WTC11 (cell line): ENCODE measurements at regions not wholly inside any gene's neighbourhood (a gene's known extent, or its start where the extent isn't known, plus 50 kb on each side); places are given as distances from the start of the nearest gene placed in this dataset.

ENCODE experiments used
- ATAC-seq: fragments of 200-7000 bp; cut with Tn5 transposase; 2 replicates; pipeline ENCODE4 v1.10.0; 2021; ENCODE audit warnings: mild to moderate bottlenecking, moderate library complexity
- CTCF ChIA-PET: fragments of 300-600 bp; sonication (Branson Sonifier 250); formaldehyde crosslinking; loops from one replicate; lab custom pipeline; 2021; ENCODE audit warnings: antibody characterized with exemption; lab: Charles Lee
- POLR2A ChIA-PET: fragments of 350-600 bp; sonication (Branson Sonifier 250); formaldehyde crosslinking; loops from one replicate; lab custom pipeline; 2021; ENCODE audit warnings: antibody characterized with exemption; lab: Charles Lee
- DNase-seq: peaks from one replicate; pipeline ENCODE4 v3.0.0; 2021; ENCODE audit warnings: low spot score
- H3K27ac Mint-ChIP-seq: 2 replicates; pipeline ENCODE4 v1.8.0; 2021; ENCODE audit warnings: mixed read lengths
- H3K27me3 Mint-ChIP-seq: 2 replicates; pipeline ENCODE4 v1.8.0; 2021; ENCODE audit warnings: low read depth, mild to moderate bottlenecking, moderate library complexity, mixed read lengths
- H3K36me3 Mint-ChIP-seq: 2 replicates; pipeline ENCODE4 v1.8.0; 2021; ENCODE audit warnings: mixed read lengths
- H3K4me1 Mint-ChIP-seq: 2 replicates; pipeline ENCODE4 v1.8.0; 2022; ENCODE audit warnings: mixed read lengths
- H3K4me3 Mint-ChIP-seq: 2 replicates; pipeline ENCODE4 v1.8.0; 2021; ENCODE audit warnings: mild to moderate bottlenecking, moderate library complexity, mixed read lengths
- H3K9me3 Mint-ChIP-seq: 2 replicates; pipeline ENCODE4 v1.8.0; 2021; ENCODE audit warnings: mixed read lengths
- ATF1 ChIP-seq: sonication (generic); formaldehyde crosslinking; IDR thresholded peaks from 2 replicates; pipeline ENCODE4 v1.8.1; 2023; ENCODE audit warnings: mild to moderate bottlenecking, moderate library complexity, missing genetic modification reagents
- CREB1 ChIP-seq: sonication (generic); formaldehyde crosslinking; IDR thresholded peaks from 2 replicates; pipeline ENCODE4 v1.8.0; 2023; ENCODE audit warnings: mild to moderate bottlenecking, missing genetic modification reagents
- CREM ChIP-seq: sonication (generic); formaldehyde crosslinking; IDR thresholded peaks from 2 replicates; pipeline ENCODE4 v1.8.1; 2022; ENCODE audit warnings: mild to moderate bottlenecking, missing genetic modification reagents, moderate library complexity
- ESRRA ChIP-seq: sonication (generic); formaldehyde crosslinking; IDR thresholded peaks from 2 replicates; pipeline ENCODE4 v1.8.1; 2022; ENCODE audit warnings: mild to moderate bottlenecking, missing genetic modification reagents, borderline replicate concordance
- FOXJ3 ChIP-seq: sonication (generic); formaldehyde crosslinking; IDR thresholded peaks from 2 replicates; pipeline ENCODE4 v1.9.0; 2021; ENCODE audit warnings: missing genetic modification reagents, mild to moderate bottlenecking, borderline replicate concordance
- FOXP1 ChIP-seq: sonication (generic); formaldehyde crosslinking; IDR thresholded peaks from 2 replicates; pipeline ENCODE4 v1.8.0; 2022; ENCODE audit warnings: missing genetic modification reagents, mild to moderate bottlenecking, moderate library complexity, borderline replicate concordance
- KAT7 ChIP-seq: sonication (generic); formaldehyde crosslinking; IDR thresholded peaks from 2 replicates; pipeline ENCODE4 v1.8.1; 2023; ENCODE audit warnings: missing genetic modification reagents, mild to moderate bottlenecking, borderline replicate concordance
- NFATC4 ChIP-seq: fragments of 250-450 bp; sonication (Bioruptor Pico); IDR thresholded peaks from 2 replicates; pipeline ENCODE4 v1.9.0; 2021; ENCODE audit warnings: mild to moderate bottlenecking
- NFYB ChIP-seq: sonication (generic); formaldehyde crosslinking; conservative IDR thresholded peaks from 2 replicates; pipeline ENCODE4 v1.8.0; 2022; ENCODE audit warnings: low read depth, missing genetic modification reagents
- SMAD3 ChIP-seq: sonication (generic); formaldehyde crosslinking; IDR thresholded peaks from 2 replicates; pipeline ENCODE4 v1.8.0; 2022; ENCODE audit warnings: missing genetic modification reagents, mild to moderate bottlenecking, borderline replicate concordance
- TEAD1 ChIP-seq: sonication (generic); formaldehyde crosslinking; IDR thresholded peaks from 2 replicates; pipeline ENCODE4 v1.8.0; 2022; ENCODE audit warnings: mild to moderate bottlenecking, missing genetic modification reagents
- ZBTB21 ChIP-seq: sonication (generic); formaldehyde crosslinking; IDR thresholded peaks from 2 replicates; pipeline ENCODE4 v1.8.1; 2023; ENCODE audit warnings: mild to moderate bottlenecking, missing genetic modification reagents, borderline replicate concordance
- TF ChIP-seq, protein P1 (sequence below): sonication (generic); formaldehyde crosslinking; IDR thresholded peaks from 2 replicates; pipeline ENCODE4 v1.8.1; 2023; ENCODE audit warnings: mild to moderate bottlenecking, missing genetic modification reagents, moderate library complexity
- TF ChIP-seq, protein P2 (sequence below): fragments of 250-450 bp; sonication (Bioruptor Pico); conservative IDR thresholded peaks from 2 replicates; pipeline ENCODE4 v1.9.0; 2021; ENCODE audit warnings: mild to moderate bottlenecking
- TF ChIP-seq, protein P3 (sequence below): sonication (generic); formaldehyde crosslinking; IDR thresholded peaks from 2 replicates; pipeline ENCODE4 v1.8.1; 2023; ENCODE audit warnings: mild to moderate bottlenecking, missing genetic modification reagents, borderline replicate concordance
- TF ChIP-seq, protein P4 (sequence below): fragments of 250-450 bp; sonication (Bioruptor Pico); IDR thresholded peaks from 2 replicates; pipeline ENCODE4 v1.9.0; 2021; ENCODE audit warnings: mild to moderate bottlenecking
- TF ChIP-seq, protein P5 (sequence below): sonication (generic); formaldehyde crosslinking; IDR thresholded peaks from 2 replicates; pipeline ENCODE4 v1.8.1; 2022; ENCODE audit warnings: missing genetic modification reagents, borderline replicate concordance
- TF ChIP-seq, protein P6 (sequence below): sonication (generic); formaldehyde crosslinking; IDR thresholded peaks from 2 replicates; pipeline ENCODE4 v1.8.1; 2022; ENCODE audit warnings: low read depth, mild to moderate bottlenecking, moderate library complexity, missing genetic modification reagents, borderline replicate concordance

DNA sequence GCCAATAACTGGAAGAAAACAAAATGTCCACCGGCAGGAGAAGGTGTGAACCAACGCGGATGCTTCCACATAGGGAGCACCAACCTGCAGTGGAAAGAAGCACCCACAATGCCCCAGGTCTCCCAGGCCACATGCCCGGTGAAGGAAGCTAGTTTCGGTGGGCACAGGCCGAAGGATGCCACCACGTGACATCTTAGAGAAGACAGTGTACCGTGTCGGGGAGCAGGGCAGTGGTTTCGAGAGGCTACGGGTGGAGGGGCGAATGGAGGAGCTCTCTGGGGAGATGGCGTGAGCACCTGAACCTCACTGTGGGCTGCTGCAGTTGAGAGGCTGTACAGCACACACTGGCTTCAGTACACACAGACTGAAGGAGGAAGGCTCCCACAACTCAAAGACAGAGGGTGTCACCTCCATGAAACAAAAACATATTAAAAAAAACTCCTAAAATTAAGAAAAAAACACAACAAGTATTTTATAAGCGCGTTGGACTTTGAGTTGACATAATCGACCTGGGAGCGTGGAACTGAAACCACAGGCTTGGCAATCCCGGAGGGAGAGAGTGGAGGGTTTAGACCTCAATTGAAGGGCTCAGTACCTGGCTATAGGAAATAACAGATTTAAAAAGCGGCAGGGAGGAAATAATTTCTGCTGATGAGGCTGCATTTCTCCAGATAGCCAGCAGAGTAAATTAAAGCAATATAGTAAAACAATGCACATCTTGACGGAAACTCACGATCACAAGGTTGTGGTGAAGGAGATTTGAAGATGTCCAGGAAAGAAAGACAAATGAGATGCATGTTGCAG is 160.1 kb downstream of the RTP5 start:
- H3K36me3 Mint-ChIP-seq: peaks cover 2% of the 10 kb centered on the region
- H3K27me3 Mint-ChIP-seq: peaks cover 71% of the 10 kb centered on the region
- POLR2A ChIA-PET: no interaction called here

DNA sequence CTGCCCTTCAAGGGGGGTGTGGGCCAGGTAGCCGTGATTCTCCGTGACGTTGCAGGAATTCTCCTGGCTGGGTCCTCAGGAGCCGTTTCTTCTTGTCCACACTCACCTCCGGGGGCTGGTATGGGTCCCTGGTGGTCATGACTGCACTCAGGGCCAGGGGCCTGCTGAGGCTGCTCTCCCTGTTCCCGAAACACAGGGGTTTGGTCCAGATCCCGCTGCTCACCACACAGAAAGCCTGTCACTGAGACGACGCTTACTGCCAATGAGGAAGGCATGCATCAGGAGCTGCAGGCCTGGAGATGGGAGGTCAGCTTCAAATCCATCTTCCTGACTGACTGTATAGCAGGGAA is 160.7 kb downstream of the RTP5 start:
- Mint-ChIP-seq H3K27ac (no peak overlapping the region), H3K4me1 (peaks cover 5% of the 10 kb centered on the region), H3K27me3 (peaks cover 70% of the 10 kb centered on the region), H3K9me3 (peaks cover 3% of the 10 kb centered on the region), H3K36me3 (no peaks in the 10 kb centered on the region), H3K4me3 (no peak overlapping the region)
- DNase-seq: no peak
- CTCF ChIA-PET: interaction anchor here (1.0 kb wide), 1 partner anchor 79 kb away, joined by 3 read pairs; no protein-coding TSS in a partner anchor
- ATAC-seq: no peak
- TF ChIP-seq TEAD1 (CRISPR knock-in tag) (no peak), ZBTB21 (no peak), NFATC4 (CRISPR knock-in tag) (no peak), SMAD3 (CRISPR knock-in tag) (no peak), ATF1 (CRISPR knock-in tag) (no peak), KAT7 (CRISPR knock-in tag) (no peak), FOXP1 (CRISPR knock-in tag) (no peak), CREM (CRISPR knock-in tag) (no peak), ESRRA (CRISPR knock-in tag) (no peak)
- TF ChIP-seq, protein P1, sequence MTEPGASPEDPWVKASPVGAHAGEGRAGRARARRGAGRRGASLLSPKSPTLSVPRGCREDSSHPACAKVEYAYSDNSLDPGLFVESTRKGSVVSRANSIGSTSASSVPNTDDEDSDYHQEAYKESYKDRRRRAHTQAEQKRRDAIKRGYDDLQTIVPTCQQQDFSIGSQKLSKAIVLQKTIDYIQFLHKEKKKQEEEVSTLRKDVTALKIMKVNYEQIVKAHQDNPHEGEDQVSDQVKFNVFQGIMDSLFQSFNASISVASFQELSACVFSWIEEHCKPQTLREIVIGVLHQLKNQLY (CRISPR knock-in tag): no peak
- TF ChIP-seq, protein P2, sequence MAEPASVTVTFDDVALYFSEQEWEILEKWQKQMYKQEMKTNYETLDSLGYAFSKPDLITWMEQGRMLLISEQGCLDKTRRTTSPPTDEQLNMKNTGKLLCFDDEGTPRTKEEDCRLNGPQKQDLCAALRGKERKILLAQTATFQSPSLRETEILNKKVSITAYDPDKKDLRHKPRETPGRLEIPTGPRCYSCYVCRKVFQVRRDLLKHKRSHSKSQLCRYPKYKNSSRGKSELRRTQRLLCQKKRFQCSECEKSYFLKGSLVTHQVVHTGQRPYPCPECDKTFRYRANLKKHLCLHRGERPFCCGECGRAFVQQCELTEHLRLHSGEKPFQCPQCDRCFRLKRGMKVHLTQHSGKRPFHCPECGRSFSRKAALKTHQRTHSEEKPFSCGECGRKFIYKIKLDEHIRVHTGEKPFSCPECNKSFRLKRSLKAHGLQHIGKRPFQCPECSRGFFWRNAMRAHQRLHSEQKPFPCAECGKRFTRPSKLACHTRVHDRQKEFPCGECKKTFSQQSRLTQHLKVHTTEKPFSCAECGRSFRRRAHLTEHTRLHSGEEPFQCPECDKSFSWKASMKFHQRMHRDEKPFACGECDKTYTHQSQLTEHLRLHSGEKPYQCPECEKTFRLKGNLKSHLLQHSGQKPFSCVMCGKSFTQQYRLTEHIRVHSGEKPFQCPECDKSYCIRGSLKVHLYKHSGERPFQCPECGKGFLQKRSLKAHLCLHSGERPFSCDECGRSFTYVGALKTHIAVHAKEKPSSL (CRISPR knock-in tag): no peak
- TF ChIP-seq, protein P3, sequence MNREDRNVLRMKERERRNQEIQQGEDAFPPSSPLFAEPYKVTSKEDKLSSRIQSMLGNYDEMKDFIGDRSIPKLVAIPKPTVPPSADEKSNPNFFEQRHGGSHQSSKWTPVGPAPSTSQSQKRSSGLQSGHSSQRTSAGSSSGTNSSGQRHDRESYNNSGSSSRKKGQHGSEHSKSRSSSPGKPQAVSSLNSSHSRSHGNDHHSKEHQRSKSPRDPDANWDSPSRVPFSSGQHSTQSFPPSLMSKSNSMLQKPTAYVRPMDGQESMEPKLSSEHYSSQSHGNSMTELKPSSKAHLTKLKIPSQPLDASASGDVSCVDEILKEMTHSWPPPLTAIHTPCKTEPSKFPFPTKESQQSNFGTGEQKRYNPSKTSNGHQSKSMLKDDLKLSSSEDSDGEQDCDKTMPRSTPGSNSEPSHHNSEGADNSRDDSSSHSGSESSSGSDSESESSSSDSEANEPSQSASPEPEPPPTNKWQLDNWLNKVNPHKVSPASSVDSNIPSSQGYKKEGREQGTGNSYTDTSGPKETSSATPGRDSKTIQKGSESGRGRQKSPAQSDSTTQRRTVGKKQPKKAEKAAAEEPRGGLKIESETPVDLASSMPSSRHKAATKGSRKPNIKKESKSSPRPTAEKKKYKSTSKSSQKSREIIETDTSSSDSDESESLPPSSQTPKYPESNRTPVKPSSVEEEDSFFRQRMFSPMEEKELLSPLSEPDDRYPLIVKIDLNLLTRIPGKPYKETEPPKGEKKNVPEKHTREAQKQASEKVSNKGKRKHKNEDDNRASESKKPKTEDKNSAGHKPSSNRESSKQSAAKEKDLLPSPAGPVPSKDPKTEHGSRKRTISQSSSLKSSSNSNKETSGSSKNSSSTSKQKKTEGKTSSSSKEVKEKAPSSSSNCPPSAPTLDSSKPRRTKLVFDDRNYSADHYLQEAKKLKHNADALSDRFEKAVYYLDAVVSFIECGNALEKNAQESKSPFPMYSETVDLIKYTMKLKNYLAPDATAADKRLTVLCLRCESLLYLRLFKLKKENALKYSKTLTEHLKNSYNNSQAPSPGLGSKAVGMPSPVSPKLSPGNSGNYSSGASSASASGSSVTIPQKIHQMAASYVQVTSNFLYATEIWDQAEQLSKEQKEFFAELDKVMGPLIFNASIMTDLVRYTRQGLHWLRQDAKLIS (CRISPR knock-in tag): no peak
- TF ChIP-seq, protein P4, sequence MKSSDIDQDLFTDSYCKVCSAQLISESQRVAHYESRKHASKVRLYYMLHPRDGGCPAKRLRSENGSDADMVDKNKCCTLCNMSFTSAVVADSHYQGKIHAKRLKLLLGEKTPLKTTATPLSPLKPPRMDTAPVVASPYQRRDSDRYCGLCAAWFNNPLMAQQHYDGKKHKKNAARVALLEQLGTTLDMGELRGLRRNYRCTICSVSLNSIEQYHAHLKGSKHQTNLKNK (CRISPR knock-in tag): no peak
- POLR2A ChIA-PET: no interaction called here

More for the DNA sequence above, 160.1 kb downstream of the RTP5 start:
- ATAC-seq (no peak), DNase-seq (no peak)
- CTCF ChIA-PET: no interaction called here
- TF ChIP-seq, protein P4 (CRISPR knock-in tag): no peak
- TF ChIP-seq, protein P5, sequence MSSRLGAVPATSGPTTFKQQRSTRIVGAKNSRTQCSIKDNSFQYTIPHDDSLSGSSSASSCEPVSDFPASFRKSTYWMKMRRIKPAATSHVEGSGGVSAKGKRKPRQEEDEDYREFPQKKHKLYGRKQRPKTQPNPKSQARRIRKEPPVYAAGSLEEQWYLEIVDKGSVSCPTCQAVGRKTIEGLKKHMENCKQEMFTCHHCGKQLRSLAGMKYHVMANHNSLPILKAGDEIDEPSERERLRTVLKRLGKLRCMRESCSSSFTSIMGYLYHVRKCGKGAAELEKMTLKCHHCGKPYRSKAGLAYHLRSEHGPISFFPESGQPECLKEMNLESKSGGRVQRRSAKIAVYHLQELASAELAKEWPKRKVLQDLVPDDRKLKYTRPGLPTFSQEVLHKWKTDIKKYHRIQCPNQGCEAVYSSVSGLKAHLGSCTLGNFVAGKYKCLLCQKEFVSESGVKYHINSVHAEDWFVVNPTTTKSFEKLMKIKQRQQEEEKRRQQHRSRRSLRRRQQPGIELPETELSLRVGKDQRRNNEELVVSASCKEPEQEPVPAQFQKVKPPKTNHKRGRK (CRISPR knock-in tag): no peak
- TF ChIP-seq, protein P6, sequence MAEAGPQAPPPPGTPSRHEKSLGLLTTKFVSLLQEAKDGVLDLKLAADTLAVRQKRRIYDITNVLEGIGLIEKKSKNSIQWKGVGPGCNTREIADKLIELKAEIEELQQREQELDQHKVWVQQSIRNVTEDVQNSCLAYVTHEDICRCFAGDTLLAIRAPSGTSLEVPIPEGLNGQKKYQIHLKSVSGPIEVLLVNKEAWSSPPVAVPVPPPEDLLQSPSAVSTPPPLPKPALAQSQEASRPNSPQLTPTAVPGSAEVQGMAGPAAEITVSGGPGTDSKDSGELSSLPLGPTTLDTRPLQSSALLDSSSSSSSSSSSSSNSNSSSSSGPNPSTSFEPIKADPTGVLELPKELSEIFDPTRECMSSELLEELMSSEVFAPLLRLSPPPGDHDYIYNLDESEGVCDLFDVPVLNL (CRISPR knock-in tag): no peak
- no peak for TF ChIP-seq FOXJ3 (CRISPR knock-in tag)
- no peak for TF ChIP-seq CREB1 (CRISPR knock-in tag)
- no peak for TF ChIP-seq NFYB
- peaks cover 9% of the 10 kb centered on the region for H3K9me3 Mint-ChIP-seq
- peaks cover 5% of the 10 kb centered on the region for H3K4me1 Mint-ChIP-seq
- H3K27ac Mint-ChIP-seq: no peak overlapping the region
- no peak overlapping the region for H3K4me3 Mint-ChIP-seq
